ENCODE measurements at regions not wholly inside any gene's neighbourhood (a gene's known extent, or its start where the extent isn't known, plus 50 kb on each side); places are given as distances from the start of the nearest gene placed in this dataset.

DNA sequence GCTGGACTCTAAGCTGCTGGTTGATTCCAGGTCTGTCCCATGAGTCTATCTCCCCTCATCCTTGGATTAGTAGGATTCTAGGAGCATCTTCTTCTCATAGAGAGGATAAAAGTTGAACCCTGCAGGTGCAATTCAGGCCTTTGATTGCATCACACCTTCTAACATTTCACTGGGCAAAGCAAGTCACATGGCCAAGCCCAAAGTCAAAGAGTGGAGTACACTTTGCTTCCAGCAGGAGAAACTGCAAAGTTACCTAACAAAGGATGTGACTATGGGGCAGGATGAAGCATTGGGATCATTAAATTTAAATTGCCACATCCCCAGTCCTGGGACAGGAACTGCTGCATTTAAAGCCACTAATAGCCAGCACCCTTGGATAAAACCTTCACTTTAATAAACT, 51.0 kb upstream of the EGFLAM start:
- no peak for DNase-seq

- no peak for DNase-seq
Observed at GRCh38 chr5:38202741-38203140, 55.6 kb upstream of the EGFLAM start.

- DNase-seq = no peak
Observed at GRCh38 chr5:38200872-38201557, 57.3 kb upstream of the EGFLAM start.

DNA sequence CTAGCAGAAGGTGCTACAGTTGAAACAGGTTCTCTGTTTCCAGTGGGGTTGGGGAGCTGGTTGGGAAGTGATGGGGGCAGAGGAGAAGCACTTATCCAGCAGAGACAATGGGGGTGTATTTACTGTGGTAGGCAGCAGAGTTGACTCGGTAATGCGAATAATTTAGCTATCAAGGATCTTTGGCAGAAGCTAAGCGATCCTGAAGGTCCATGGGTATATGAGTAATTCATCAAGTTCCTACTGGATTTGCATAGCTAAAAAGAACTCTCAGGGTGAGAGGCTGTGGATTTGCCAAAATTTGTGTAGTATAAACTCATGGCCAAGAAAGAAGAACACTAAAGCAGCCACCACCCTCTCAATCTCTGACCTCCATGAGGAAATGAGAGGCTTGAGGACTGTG, 61.2 kb upstream of the EGFLAM start:
- no peak for DNase-seq

DNA sequence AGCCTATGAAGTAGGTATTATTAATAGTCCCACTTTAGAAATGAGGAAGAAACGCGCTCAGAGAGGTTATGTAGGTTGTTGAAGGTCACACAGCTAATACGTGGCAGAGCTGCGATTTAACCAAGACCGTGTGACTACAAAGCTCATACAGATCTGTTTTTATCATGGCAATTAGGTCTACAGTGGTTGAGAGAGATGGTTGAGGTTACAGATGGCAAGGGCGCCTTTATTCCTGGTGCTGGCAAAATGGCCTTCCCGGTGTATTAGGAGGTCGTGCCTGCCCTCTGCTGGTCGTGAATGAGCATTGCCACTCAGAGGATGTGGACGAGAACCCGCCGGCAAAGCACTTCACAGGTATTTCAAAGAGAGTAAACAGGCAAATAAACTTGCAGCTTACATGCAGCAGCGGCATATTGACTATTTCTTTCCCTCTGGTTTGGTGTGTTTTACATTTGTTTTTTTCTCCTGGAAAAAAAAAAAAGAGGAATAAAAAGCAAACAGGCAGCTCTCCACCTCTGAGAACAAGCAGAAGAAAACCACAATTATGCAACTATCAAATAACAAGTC, 65.3 kb upstream of the EGFLAM start:
- DNase-seq = peak; percentile 21

DNA sequence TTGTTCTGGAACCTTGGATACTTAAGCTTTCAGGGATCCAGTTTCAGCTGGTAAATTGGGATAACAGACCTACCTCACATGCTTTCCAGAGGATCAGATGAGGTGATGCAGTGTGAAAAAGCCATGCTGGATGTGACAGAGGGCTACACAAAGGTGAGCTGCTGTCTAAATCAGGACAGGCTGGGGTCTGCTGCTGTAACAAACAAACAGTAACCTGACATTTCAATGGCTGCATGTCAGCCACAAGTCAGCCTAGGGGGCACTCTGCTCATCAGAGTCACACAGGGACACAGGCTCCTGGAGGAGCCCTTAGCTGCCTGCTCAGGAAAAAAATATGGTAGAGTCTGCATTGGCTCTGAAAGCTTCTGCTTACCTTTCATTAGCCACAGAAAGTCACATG, 66.7 kb upstream of the EGFLAM start:
- DNase-seq = no peak

DNA sequence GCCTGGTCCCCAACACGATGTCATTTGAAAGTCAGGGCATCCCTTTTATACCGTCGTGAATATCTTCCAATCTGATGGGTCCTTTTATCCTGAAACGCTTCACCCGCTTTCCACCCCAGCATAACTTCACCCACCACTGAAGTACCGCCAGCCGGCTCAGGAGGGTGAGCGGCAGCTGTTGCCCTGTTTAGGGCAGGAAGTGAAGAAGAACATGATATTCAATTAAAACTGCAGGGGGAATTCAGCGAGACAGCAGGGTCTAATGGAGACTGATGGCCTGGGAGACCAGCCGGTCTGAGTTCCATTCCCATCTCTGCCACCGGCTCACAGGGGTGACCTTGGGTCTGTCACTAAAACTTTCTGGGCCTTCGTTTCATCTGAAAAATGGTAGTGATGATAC, 68.2 kb upstream of the EGFLAM start:
- no peak for DNase-seq

DNA sequence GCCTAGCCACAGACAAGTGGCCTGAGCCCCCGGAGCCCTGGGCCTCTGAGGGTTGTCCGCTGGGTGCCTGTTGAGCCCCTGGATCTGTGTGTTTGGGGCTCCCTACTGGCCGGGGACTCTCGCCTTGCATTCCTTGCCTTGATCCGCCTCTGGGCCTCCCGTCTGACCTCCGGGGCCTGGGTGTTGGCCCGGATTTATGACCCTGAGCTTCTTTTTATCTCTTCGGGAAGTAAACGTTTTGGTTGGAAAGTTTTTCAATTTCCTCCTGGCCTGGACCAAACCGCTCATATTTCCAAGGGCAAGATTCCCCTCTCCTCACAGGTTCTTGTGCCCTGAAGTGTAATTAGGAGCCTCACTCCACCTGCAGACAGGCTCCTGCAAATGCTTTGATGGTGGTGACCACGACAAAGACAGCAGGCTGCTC, 69.3 kb upstream of the EGFLAM start:
- no peak for DNase-seq

DNA sequence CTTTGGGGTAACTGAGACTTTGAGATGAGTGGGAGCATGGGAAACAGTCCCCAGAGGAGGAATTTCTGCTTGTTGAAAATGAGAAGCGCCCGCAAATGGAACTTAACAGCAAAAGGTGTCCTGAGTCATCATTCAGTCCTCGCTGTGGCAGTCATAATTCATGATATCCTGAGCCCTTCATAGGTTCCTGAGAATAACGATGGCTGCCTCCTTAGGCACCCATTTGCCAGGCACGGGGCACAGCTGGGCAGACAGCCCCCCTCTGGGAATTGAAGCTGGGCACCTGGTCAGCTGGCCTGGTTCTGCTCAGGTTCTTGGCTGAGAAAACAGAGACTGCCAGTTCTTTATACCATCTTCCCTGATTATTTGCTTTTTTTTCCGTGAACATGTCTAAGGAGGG, 69.8 kb upstream of the EGFLAM start:
- no peak for DNase-seq

DNA sequence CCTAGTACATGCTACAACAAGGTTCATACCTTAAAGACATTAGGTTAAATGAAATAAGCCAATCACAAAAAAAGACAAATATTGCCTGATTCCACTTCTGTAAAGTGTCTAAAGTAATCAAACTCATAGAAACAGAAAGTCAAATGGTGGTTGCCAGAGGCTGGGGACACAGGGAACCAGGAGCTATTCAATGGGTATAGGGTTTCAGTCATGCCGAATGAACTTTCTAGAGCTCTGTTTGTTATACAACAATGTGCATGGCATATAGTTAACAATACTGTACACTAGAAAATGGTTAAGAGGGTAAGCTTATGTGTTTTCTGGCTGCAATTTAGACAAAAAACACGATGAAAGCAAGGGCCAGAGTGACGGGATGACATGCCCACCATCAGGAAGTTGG, 70.8 kb upstream of the EGFLAM start:
- DNase-seq = no peak

DNA sequence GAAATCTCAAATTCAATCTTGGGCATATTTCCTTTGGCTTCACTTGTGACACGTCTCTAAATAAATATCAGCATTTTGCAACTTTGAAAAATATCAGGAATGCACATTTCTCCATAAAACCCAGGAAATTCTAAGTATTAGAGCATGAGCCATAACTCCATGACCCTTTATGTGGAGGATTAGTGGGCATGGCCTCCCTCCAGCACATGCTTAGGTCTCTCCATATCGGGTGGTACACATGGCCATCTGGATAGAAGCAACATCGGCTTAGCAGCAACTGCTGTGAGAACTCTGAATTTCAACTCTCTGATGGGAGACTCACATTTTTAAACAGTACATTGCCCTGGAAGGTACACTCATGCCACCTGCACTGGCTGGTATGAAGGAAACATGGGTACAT, 73.7 kb upstream of the EGFLAM start:
- DNase-seq = no peak

DNA sequence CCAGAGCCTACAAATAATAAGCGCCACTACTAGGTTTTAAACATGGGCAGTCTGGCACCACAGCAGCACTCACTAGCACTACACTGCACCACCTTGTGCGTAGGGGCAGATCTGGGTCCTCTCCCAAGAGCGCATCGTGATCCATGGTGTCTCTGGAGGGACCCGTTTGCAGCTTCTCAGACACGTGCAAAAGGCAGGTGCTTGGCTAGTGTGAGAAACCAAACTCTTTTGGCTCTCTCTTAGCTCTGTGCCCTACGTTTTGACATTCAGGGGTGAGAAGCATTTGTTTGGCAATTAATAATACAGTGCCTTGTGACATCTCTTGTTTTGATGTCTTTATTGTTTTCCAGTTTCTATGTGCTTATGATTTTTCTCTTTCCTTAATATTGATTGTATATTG, 75.4 kb upstream of the EGFLAM start:
- no peak for DNase-seq

- no peak for DNase-seq
Observed at GRCh38 chr5:38168029-38168428, 90.3 kb upstream of the EGFLAM start.

DNA sequence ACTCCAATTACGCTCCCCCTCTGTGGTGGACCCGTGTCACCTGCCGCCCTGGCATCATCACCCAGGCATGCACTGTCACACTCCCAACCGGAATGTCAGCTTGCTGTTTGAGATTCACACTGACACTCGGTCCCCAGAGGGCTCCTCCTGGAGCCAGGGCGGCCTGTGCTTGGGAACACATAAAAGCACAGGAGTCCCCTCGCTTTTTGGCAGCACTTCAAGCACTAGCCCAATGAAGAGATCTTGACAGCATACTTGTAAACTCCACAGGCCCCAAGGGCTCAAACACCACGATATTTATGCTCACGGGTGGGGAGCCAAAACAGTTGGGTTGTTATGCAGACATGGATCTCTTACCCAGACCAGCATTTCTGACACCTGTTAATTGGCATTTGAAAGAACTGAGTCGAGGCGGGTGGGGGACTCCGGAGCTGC, 90.8 kb upstream of the EGFLAM start:
- DNase-seq = no peak

DNA sequence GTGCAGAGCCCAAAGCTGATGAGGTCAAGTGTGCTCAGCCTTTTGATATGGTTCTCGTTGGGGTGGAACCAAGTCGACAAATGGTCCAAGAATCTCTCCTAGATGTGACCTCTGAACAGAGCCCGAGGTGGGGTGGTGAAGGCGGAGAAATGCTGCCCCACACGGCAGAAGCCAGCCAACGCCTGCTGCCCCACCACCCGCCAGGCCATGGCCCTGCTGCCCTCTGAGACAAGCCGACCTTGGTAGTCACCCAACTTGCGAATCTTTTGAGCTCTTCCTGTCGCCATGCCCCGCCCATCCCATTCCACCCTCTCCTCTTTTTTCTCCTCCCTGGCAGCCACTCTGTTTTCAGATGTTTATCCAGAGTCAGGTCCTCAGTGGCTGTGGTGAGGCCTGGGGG, 91.5 kb upstream of the EGFLAM start:
- DNase-seq = no peak

- DNase-seq = no peak
Observed at GRCh38 chr5:38165435-38165834, 92.9 kb upstream of the EGFLAM start.

- no peak for DNase-seq
Observed at GRCh38 chr5:38164776-38165399, 93.5 kb upstream of the EGFLAM start.

DNA sequence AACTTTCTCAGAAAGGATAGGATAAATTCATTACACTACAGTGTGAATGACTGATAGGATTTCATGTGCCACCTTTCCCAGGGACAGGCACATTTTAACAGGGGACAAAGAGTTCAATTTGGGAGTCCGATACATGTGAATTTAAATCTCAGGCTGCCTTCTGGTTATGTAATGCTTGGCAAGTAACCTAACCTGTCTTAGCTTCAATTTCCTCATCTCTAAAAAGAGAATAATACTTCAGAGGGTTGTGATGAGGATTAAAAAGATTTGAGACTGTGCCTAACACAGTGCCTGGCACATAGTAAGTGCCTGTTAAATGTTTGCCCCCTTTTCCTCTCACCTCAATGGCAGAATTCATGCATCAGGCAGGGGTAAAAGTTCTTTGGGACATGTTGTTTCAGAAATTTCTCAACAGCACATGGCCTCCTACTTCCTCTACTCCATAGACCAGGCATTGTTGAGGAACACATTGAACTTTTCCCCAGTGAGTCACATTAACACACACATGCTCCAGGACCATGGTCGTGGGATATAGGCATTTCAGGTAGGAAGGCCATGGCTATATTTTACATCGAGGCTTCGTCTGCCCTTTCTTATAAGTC, 94.6 kb upstream of the EGFLAM start:
- no peak for DNase-seq

DNA sequence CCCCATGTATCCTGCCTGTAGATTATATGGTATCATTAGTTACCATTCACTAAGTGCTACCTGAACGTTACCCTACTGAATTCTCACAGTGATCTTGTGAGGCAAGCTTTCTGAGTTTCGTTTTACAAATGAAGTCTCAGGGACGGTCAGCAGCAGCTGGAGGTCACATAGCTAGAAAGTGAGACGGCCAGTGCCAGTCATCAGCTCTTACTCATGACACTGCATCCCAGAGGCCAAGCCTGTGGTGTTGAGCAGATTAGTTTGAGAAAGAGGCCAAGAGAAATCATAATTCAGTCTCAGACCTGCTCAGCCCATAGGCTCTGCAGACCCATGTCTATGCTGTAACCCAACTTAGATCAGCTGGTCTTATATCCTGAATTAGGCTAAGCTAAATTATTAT, 95.7 kb upstream of the EGFLAM start:
- no peak for DNase-seq

GRCh38 chr5:38157024-38157423, 101.3 kb upstream of the EGFLAM start:
- no peak for DNase-seq

DNA sequence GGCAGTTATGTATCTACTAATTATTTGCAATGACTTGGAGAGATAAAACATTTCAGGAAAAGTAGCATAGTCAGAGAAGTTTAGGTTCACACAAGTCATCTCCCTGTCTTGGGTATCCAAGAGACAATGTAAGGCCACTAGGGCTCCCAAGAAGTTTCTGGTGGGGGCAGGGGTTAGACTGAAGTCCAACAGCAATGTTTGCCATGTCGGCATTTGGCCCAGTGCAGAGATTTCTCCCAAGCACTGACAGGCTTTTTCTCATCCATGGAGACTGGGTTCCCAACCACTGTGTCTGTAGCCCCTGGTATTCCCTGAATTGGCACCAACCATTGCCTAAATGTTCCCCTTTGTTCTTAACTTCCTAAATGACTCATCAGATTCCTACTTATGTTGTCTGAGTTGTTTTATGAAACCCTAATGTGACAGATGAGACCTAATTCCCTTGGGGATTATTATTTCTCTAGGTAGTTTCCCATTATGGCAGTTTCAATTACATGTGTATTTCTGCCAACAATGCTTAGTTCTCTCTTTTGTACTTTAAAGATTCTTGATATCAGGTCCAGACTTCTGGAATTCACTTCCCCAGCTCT, 103.6 kb upstream of the EGFLAM start:
- DNase-seq = no peak

DNA sequence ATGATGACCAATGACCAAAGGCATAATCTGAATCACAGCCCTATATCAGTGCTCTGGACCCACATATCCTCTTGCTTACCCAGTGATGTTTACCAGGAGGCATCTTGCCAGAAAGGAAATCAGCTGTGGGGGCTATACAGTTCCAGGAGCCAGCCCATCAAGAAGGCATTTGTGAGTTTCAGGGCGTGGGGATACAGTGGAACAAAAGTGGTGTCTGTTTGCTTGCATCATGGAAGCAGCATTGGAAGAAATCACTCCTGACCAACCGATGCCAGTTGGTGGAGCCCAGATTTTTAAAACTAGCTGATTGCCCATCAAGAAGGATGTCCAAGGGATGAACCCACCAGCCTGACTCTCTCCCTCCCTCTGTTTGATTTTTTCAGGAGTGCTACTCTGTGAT, 106.5 kb upstream of the EGFLAM start:
- no peak for DNase-seq

DNA sequence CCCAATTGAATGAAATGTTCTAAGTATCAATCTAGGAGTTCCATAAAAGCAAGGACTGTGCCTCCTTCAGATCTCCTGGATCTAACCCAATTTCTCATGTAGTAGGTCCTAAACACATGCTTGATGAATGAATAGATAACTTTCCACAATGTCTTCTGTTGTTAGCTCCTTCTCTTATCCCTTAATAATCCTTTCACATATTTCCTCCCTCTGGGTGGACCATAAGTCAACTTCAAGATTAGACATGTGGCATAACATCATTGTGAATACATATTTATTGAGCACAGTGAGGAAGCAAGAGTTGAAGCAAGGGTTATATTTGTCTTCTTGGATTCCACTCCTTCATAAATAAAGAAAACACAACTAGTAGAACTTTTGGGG, 108.6 kb upstream of the EGFLAM start:
- DNase-seq = no peak

DNA sequence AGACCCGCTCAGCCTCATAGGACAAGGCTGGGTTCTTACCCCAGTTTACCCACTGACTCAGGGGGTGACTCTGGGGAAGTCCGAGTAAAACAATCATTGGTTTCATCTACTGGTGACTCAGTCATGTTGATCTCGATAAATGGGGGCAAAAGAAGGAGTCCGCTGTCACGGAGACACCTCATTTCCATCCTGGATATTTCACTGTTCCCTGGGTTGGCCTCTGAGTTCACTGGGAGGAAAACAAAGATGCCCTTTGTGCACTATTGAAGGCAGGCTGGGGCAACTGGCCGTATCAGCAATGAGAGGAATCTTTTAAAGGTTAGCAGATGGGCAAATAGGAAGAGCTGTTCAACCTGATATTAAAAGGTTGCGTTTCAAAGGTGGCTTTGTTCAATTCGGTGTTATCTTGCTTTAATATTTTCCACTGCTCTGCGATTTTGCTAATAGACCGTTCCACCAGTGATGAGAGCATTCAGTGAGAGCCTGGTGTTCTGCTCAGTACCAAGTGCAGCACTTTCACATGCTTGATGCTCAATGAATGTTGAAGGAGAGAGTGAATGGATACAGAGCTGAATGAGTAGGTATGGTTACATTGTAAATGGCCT, 110.2 kb upstream of the EGFLAM start:
- DNase-seq = no peak

Measured in activated effector memory CD4-positive, alpha-beta T cell treated with Interleukin-2 at 50 U/mL for 16 hours (primary cell).